HEK293 (cell line): ENCODE measurements at regions not wholly inside any gene's neighbourhood (a gene's known extent, or its start where the extent isn't known, plus 50 kb on each side); places are given as distances from the start of the nearest gene placed in this dataset.
"Not testable (repeated sequence)": the region's sequence is repeated elsewhere in the genome, so short reads cannot be mapped to it uniquely, and the experiment has no call there.

Experiments
- CTCF ChIA-PET: fragments of 350-600 bp; formaldehyde crosslinking; extraction: SDS; loops from one replicate; lab custom pipeline; 2021; ENCODE audit warnings: antibody characterized with exemption; lab: Yijun Ruan, JAX
- POLR2A ChIA-PET: fragments of 300-600 bp; formaldehyde crosslinking; extraction: SDS; loops from one replicate; lab custom pipeline; 2020; ENCODE audit warnings: antibody characterized with exemption, inconsistent platforms; lab: Yijun Ruan, JAX
- H3K27ac ChIP-seq: fragments of 200-500 bp; sonication (Bioruptor generic); 2 replicates; pipeline ENCODE4 v1.5.1; 2014; ENCODE audit warnings: low read depth, low read length, control low read depth, inconsistent platforms; ENCODE audit errors: extremely low read depth
- H3K36me3 ChIP-seq, 2 experiments: fragments of 200-500 bp in 1 of 2; sonication (Bioruptor generic) in 1 of 2; 1 replicate in 1 of 2; 2 replicates in 1 of 2; pipeline ENCODE4 v1.5.1; 2014 to 2017; ENCODE audit warnings: inconsistent platforms in 2 of 2, low read length in 2 of 2; ENCODE audit not compliant: control insufficient read depth in 2 of 2, insufficient read depth in 1 of 2
- H3K4me1 ChIP-seq: fragments of 200-500 bp; sonication (Bioruptor generic); 2 replicates; pipeline ENCODE4 v1.5.1; 2014; ENCODE audit warnings: mild to moderate bottlenecking, low read length, inconsistent platforms; ENCODE audit not compliant: control insufficient read depth, insufficient read depth
- H3K4me3 ChIP-seq: 2 replicates; pipeline ENCODE4 v1.5.1; 2011; ENCODE audit warnings: low read depth, mild to moderate bottlenecking, control low read depth, low read length, moderate library complexity
- H3K9me3 ChIP-seq: fragments of 200-500 bp; sonication (Bioruptor generic); 2 replicates; pipeline ENCODE4 v1.5.1; 2014; ENCODE audit warnings: low read depth, low read length, inconsistent platforms; ENCODE audit not compliant: control insufficient read depth, insufficient read depth
- ZFP69B ChIP-seq: fragments of 450-650 bp; formaldehyde crosslinking; IDR thresholded peaks from 2 replicates; pipeline ENCODE4 v1.5.1; 2016; ENCODE audit warnings: missing biosample characterization, missing genetic modification characterization
- ZNF692 ChIP-seq: fragments of 450-650 bp; formaldehyde crosslinking; IDR thresholded peaks from 2 replicates; pipeline ENCODE4 v1.5.1; 2016; ENCODE audit warnings: missing biosample characterization, missing genetic modification characterization

- H3K36me3 ChIP-seq, H3K4me1 ChIP-seq, H3K9me3 ChIP-seq, H3K4me3 ChIP-seq, CTCF ChIA-PET, H3K27ac ChIP-seq, POLR2A ChIA-PET: not testable (repeated sequence)
- TF ChIP-seq ZFP69B (tag by site-specific recombination) = 0 out of 2 replicates have a peak, but pooled peaks have one; percentile 16
- peak; percentile 54; the same call in 1 of the 2 replicates for TF ChIP-seq ZNF692 (tag by site-specific recombination)
These were observed 51.7 kb upstream of the TERB2 start for GRCh38 chr15:44904651-44905340.
